GM21515 (cell line): ENCODE measurements at regions not wholly inside any gene's neighbourhood (a gene's known extent, or its start where the extent isn't known, plus 50 kb on each side); places are given as distances from the start of the nearest gene placed in this dataset.

Experiments used
- ATAC-seq: cut with Tn5 transposase; IDR thresholded peaks from one replicate; pipeline ENCODE4 v1.9.1; 2021; ENCODE audit not compliant: unreplicated experiment

DNA sequence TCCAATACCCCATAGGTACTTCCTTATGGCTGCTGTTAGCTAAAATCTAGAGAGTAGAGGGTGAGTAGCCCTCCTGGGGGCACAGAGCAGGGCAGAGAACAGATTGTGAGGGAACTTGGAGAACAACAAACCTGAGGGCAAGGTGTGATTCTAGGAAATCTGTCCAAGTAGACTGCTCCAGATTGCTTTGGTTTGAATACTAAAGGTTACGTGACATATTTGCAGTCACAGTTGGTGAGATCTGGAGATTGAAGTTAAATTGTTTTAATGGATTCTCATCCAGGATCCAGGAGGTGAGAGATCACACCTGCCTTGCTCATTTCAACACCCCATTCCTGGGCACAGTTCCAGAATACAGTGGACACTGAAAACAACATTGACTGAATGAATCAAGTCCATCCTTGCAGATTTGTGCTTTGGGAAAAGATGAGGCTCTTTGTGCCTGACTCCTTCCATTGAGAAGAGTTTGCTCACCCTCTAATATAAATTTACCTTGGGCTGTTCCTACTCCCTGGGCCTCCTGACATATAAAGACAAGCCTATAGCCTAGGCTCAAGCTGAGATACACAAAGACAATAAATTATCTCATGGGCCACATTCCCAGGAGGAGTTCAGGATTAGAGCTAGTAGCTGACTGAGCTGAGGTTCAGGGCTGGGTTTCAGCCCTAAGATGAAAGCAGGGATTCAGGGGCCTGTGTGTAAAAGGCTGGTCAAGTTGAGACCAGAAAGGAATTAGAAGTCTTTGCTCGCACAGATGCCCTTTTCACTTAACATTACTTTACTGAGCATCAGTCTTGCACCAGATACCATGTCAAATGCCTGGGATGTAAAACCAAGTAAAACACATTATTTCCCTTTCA is 400.9 kb upstream of the MCTP2 start:
- ATAC-seq: no peak

DNA sequence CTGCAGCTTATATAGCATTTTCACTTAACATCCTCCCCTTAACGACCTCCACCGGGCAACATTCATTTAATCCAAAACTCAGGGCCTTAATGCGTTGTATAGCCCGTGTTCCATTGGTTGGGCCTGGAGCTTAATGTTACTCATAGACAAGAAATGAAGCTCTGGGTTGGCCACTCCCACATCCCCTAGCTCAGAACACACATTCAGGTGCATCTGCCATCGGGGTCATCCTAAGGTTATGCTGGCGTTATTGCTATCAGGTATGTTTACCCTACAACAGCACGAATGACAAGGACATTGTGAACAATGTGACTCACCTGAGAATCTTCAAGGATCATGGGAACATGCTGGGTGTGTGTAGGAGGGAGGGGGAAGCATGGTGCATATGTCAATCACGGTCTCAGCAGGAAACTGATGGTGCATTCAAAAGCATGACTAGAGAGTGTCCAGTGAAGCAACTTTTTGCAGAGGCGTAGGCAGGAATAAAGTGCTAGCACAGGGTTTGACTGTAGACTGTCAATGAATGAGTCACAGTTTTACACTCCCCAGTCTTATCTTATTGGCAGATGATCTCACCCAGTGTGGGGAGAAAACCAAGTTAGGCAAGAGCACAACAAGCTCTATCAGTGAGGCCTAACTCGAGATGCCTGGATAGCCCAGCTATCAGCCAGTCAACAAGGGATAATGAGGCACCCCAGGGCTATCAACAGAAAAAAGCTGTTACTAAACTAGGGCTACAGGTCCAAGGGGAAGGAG is 402.1 kb upstream of the MCTP2 start:
- ATAC-seq: no peak

DNA sequence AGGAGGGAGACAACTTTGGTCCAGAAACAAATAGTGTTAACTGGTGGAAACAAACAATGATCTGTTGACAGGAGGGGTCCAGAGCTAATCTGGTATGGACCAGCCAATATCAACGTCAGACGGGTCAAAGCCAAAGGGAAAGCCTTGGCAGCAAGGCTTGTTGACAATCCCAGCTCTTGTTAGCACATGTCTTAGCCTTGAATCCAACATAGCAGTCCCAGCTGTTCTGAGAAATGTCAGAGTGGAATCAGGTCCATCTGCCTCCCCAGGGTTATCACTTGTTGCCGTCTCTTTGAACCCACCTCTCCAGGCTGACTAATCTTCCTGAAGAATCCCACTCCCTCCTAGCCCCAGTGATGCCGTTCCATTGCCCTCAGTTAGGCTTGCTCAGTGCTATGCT is 404.6 kb upstream of the MCTP2 start:
- ATAC-seq: no peak

DNA sequence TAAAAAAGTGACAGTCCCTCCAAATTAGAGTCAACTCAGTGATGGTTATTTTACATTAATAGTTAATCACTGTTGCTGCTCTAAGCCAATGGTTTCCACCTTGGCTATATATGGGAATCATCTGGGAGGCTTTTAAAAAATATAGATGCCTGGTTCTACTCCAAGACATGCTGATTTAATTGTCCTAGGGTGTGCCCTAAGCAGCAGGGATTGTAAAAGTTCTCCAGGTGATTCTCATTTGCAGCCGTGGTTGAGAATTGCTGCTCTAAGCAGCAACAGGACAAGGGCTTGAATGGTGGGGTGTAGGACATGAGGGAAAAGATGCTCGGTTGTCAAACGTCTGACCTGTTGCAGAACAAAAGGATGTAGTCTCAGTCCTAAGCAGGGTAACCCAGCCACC is 405.1 kb upstream of the MCTP2 start:
- ATAC-seq: no peak

DNA sequence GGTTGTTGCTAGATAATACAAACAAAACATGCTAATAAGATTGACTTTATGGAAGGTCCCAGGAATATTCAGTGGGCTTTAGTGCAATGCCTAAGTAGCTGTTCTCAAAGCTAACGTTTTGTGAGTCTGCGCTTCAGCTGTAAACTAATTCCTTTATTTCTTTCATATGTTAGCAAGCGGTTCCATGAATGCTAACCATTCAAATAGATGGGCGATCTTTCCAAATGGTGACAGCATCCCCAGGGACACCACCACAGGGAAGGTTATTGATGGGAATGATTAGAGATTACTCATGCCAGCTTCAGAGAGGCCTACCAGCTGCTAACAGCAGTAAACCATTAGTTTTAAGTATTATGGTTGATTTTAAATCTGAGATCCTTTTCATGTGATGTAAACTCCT is 405.7 kb upstream of the MCTP2 start:
- ATAC-seq: no peak

DNA sequence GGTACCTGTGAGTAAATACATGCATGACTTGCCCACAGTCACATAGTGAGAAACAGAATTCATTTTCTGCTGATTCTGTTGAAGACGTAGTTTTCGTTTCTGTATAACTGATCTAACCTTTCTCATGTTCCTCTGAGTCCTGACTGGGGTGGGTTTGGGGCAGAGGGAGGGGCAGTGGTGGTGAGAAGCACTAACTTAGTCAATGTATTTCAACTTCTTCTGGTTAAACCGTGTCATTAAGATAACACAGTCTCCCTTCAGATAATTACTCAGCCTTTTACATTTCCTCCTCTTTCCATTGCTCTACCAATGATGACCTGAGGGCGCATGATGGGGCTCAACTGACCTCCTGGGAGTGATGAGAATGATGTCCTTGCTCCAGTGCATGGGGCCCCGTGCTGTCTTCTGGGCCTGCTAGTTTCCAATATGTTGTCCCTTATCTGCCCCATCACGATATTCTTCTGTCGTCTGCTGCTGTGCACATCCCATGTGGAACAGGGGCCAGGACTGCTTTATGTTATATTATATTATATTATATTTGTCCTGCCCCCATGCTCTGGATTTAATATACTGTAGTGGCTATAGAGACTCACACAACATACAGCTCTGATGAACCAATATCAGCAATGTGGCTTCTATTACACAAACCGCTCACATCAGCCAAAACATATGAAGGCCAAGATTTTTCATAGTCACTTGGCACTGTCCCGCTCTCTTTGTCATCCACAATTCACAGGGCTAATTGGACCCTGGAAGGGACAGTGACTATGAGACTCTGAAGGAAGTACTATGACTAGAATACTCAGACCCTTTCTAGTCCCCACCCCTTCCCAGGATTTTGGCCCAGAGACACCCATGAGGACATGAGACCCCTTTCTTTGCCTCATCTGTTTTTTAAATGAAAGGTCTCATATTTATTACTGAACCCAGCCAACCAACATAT is 407.1 kb upstream of the MCTP2 start:
- ATAC-seq: no peak

DNA sequence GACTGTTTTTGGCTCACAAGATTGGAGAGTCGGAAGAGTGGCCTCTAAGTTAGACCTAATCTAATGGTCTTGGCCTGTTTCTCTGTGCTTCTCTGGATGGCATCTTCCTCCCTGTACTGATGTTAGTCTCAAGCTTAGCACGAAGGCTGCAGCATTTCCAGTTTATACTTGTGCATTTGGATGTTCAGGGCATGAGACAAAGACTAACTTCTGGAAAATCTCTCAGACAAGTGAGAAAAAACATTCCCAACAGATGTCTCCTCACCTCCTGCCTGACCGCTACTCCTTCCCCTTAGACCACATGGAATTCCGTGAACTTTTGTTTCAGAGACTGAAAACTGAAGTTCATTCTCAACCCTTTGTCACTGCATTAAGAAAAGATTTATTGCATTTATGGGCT is 410.8 kb upstream of the MCTP2 start:
- no peak for ATAC-seq

DNA sequence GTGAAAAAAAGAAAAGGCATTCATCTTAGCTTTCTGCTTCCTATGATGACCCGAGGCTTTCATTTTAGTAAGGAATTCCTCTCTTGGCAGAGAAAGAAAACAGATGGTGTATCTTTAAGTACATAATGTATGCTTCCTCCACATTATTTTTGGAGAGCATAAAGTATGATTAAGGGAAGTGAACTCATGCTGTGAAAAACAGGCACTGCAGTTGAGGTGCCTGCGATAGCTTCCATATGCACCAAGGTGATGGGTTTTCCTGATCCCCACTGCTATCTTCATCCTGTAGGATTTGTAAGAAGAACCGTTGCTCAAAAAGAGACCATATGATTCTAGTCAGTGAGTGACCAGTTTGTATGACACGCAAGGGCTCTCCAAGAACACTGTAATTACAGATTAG is 411.5 kb upstream of the MCTP2 start:
- ATAC-seq: no peak

DNA sequence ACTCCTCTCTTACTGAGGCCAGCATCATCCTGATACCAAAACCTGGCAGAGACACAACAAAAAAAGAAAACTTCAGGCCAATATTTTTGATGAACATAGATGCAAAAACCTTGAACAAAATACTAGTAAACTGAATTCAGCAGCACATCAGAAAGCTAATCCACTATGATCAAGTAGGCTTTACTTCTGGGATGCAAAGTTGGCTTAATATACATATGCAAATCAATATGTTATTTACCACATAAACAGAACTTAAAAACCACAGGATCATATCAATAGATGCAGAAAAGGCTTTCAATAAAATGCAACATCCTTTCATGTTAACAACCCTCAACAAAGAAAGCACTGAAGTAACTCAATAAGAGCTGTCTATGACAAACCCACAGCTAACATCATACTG is 414.5 kb upstream of the MCTP2 start:
- ATAC-seq: no peak

DNA sequence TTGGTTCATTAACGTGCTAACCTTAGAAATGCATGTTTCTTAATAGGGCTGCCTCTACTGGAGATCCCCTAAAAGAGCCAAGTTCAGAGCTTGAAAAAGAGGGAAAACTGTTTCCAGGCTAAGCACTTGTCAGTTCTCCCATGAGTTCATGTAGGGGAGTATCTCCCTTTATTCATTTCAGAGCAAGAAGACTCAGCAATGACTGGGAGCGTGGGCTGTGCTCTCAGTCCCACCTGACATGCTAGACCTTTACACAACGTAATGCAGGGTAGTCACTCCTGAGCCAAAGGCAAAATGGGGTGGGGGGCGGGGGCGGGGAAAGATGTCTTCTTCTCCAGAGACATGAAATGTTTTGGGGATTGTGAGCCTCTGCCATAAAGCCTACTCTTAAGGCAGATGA is 420.1 kb upstream of the MCTP2 start:
- no peak for ATAC-seq

DNA sequence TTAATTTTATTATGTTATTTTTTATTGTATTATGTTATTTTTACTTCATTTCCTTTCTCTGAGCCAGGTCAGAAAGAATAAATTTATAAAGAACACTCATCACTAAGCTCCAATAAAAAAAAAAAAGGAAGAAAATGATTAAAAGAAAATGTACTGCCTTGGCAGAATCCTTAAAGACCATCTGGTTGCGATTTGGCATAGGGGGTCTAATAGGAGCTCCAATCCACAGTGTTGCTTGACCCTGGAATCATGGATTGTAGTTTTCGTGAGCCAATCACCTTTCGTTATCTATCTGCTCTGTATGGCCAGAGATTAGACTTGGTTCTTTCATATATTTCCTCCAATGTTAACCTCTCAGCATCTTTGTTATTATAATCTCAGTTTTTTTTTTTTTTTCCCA is 421.8 kb upstream of the MCTP2 start:
- ATAC-seq: no peak

DNA sequence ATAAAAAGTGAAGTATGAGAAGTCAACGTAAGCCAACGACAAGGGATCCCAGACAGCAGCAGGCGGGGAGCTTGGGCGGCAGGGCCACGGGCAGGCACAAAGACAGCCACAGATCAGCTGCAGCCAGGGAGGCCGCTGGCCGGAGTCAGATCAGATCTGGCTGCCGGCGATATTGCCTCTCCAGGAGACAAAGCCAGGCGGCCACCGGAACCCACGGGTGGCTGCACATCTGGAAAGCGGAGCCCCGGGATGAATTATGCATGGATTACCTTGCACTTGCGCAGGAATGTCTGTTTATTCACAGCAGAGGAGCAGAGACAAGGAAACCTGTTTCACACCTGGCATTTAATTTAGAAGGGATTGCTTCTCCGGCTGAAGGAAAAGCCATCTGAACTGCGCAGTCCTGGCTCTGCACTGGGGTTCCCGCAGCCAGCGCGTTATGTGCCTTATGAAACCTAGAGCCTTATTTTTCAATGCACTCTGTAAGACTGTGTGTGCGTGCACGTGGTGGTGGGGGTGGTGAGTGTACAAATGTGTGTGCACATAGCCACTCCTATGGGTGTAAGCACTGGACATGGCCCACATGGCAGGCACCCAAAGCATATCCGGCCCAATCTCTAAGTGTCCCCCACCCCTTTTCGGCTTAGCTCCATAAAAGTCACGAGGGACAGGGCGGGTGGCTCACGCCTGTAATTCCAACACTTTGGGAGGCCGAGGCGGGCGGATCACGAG is 427.8 kb upstream of the MCTP2 start:
- no peak for ATAC-seq

DNA sequence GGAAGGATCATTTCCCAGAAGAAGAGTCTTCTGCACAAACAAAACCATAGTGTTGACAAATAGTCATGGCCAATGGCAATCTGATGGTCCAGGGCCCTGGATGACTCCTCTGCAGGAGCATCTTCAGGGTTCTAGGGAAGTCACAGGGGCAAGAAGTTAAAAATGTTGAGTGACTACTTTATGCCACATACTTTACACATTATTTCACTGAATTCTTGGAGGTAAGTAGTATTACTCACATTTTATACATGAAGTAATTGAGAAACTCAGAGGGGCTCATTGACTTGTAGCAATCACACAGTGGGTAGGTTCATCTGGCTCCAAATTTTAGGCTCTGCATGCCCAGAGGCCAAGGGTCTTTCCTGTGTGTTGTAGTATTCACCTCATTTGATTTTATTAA is 430.2 kb upstream of the MCTP2 start:
- no peak for ATAC-seq

DNA sequence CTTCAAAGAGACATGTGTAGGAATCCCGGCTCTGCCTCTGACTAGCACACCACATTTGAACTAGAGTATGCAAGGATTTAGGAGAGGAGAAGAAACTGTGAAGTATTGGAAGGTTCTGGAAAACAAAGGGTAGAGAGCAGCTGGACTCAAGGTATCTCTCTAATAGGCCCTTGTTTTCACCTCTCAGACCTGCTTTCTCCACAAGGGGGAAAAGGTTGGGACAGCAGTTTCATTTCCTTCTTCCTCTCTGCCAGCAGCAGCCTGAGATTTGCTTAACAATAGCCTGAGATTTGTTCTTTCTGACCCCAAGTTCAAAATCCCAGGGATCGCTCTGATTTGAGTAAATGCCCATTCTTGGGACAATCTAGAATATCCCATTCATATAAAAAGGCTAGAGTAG is 430.6 kb upstream of the MCTP2 start:
- no peak for ATAC-seq

DNA sequence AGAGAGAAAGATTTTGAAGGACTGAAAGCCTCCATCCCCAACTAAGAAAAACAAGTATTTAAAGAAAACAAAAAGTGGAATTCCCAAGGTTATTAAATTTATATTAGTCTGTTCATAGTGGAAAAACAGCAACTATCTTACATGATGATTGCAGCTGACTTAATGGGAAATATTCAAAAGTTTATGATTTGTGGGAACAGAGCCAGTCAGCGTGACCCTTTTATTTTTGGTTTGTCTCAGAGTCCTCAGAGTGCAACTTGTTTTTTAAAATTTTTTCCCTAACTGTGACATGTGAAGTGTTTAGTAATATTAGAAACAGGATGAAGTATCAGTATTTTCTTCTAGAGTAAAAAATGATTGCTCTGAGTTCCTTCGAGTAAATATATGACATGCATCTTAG is 441.9 kb upstream of the MCTP2 start:
- no peak for ATAC-seq

DNA sequence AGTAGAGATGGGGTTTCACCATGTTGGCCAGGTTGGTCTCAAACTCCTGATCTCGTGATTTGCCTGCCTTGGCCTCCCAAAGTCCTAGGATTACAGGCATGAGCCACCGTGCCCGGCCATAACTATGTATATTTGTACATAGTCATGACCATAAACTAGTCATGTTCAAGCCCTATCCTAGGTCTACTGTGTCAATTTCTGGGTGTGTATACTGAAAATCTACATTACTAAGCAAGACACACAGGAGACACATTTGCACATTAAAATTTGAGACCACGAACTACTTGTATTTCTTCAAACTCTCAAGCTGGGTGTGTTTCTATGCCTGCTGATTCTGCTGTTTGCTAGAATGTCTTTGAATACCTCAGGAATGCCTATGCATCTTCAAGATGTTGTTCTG is 451.3 kb upstream of the MCTP2 start:
- no peak for ATAC-seq

DNA sequence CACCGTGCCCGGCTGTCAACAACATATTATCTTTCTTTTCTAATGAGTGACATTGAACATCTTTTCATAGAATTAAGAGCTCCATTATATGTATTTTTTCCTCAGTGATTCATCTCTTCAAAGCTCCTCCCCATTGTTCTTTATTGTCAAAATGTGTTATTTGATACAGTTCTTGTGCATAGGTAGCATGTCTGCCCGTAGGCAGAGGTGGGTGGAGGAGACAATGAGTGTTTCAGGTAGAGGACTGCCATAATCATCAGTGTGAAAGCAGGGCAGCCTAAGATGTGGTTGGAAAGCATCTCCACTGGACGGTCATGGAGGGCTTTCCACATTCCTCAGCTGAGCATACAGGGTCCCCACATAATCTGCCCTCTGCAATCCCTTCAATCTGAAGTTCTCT is 452.0 kb upstream of the MCTP2 start:
- ATAC-seq: no peak

DNA sequence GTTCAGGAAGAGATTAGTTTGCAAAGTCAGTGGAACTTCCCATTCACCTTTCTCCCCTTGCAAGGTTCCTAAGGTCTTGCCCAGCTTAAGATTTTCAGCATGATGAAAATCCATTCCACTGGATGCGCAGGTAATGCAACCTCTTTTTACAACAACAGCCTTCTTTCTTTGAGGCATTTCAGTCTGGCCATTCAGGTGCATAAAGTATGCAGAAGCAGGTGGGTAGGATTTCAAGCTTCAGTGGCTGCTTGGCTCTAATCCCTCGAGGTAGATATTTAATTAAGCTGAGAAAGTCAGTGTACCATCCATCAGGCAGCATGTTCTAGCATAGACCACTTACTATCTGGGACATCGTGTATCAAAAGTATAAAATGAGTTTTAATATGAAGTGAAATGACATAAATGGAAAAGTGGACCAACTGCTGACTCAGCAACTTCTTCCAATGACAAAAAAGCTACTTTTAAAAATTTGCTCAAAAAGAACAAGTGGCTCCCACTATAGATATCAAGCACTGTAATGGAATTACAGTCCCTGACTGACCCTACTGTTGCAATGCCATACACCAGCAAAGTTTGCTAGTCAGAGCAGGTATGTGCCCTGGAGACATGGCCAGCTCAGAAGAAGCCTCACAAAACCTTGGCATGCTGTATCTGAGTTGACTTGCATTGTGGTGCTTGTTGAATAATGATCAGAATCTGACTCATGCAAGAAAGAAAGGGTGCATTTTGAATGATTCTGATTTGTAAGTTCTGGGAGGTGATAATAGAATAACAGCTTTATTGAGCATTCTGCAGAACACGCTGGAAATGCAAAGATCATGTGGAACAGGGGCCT is 459.9 kb upstream of the MCTP2 start:
- no peak for ATAC-seq

DNA sequence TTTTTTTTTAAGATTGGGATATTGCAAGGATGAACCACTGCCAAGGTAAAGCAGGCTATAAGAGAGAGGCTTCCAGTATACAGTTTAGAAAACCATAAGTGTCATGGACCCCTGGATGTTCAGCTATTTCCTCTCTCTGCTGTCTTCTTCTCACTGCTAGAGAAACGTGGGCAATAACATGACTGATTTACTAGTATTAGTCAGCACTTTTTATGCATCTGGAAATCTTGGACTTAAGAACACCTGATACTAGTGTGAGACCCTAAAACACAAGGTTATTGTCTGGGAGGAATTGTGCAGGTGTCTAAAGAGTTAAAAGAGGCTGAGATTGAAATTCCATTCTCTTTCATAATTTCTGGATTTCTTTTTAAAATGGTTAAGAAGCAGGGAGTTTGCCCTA is 460.6 kb upstream of the MCTP2 start:
- no peak for ATAC-seq

DNA sequence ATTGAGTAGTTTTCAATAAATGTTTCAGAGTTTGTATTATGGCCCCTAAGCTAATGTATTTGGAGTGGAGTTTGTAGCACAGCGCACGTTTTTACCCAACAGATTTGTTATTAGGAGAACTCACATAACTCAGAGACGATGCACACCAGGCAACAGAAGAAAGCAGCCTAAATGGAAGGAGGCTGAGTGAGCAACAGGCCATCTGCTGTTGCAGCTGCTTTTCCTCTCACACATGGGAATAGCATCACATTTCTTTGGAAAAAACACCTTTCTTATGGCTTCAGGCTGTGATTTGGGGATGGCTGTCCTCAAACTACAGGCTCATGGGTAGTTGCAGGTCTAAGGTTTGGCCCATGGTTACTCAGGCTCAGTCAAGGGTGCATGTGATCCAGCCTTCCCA is 469.3 kb upstream of the MCTP2 start:
- ATAC-seq: no peak
